ENCODE measurements at regions not wholly inside any gene's neighbourhood (a gene's known extent, or its start where the extent isn't known, plus 50 kb on each side); places are given as distances from the start of the nearest gene placed in this dataset.

GRCh38 chr22:19574247-19574646 lies 50.0 kb upstream of the CLDN5 start:
- Mint-ChIP-seq H3K27me3 (no peaks in the 10 kb centered on the region), H3K9me3 (no peaks in the 10 kb centered on the region), H3K36me3 (ENCODE audit: low read depth) (no peaks in the 10 kb centered on the region), H3K4me3 (no peak overlapping the region), H3K4me1 (ENCODE audit: low read depth) (peaks cover 34% of the 10 kb centered on the region), H3K27ac (no peak overlapping the region)
- no peak for DNase-seq

DNA sequence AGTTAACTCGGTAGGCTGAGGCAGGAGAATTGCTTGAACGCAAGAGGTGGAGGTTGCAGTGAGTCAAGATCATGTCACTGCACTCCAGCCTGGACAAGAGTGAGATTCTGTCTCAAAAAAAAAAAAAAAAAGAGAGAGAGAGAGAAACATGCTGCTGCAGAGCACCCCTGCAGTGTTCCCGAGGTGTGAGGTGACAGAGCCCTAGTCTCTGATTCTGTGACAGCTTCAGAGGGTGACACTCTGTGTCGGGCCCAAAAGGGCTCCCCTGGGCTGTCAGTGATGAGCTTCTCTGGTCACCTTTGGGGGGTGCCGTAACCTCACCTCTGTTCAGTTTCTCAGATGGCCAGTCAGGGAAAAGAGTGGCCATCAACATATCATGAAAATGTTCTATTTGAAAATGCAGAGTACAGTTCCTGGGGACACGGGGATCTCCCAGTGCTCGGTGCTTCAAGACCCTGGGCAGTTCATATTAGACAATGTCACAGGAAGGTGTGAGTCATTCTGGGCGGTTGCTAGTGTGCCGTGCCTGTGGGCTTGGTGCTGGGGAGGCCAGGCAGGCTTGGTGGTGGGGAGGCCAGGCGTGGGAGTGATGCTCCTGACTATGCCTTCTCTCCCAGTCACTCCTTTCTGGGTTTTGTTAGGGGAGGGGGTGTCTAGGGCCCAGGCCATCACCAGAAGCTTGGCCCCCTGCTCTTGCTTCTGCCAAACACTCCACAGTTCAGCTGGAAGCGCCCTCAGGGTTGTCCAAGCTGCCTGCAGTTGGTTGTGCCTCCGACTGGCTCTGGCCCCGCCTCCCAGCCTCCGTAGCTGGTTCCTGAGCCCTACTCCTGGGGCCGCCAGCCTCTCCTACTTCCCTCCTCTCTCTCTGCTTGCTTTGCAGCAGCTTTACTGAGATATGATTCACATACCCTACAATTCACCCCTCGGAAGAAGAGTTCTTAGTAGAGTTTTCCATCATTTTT lies 52.5 kb upstream of the CLDN5 start:
- DNase-seq = peak; percentile 75
- Mint-ChIP-seq H3K36me3 (ENCODE audit: low read depth) (no peaks in the 10 kb centered on the region), H3K27ac (peak overlapping the region; percentile 90), H3K9me3 (no peaks in the 10 kb centered on the region), H3K4me1 (ENCODE audit: low read depth) (peaks cover 48% of the 10 kb centered on the region), H3K4me3 (peak overlapping the region; percentile 46), H3K27me3 (no peaks in the 10 kb centered on the region)

DNA sequence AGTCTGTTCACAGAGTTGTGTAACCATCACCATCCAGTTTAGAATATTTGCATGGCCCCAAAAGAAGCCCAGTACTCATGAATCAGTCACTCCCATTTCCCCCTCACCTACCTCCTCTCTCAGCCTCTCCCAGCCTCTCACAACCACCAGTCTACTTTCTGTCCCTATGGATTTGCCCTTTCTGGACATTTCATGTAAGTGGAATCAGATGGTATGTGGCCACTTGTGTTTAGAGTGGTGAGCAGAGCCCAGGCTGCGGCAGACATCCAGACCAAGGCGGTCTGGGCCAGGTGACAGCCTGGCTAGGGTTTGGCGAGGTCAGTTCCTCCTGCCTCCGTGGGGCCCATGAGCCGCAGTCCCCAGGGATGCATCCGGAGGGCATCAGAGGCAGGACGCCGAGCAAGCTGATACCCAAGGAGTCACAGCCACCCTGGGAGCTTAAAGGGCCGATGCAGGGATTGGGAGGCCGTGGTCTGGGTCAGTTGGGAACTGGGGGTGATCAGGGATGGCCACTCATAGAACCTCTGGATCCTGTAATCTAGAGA lies 53.3 kb upstream of the CLDN5 start:
- H3K36me3 Mint-ChIP-seq (ENCODE audit: low read depth) = no peaks in the 10 kb centered on the region
- no peaks in the 10 kb centered on the region for H3K9me3 Mint-ChIP-seq
- peaks cover 48% of the 10 kb centered on the region for H3K4me1 Mint-ChIP-seq (ENCODE audit: low read depth)
- H3K27ac Mint-ChIP-seq = peak overlapping the region; percentile 90
- DNase-seq = no peak
- peak overlapping the region; percentile 46 for H3K4me3 Mint-ChIP-seq
- H3K27me3 Mint-ChIP-seq = no peaks in the 10 kb centered on the region

DNA sequence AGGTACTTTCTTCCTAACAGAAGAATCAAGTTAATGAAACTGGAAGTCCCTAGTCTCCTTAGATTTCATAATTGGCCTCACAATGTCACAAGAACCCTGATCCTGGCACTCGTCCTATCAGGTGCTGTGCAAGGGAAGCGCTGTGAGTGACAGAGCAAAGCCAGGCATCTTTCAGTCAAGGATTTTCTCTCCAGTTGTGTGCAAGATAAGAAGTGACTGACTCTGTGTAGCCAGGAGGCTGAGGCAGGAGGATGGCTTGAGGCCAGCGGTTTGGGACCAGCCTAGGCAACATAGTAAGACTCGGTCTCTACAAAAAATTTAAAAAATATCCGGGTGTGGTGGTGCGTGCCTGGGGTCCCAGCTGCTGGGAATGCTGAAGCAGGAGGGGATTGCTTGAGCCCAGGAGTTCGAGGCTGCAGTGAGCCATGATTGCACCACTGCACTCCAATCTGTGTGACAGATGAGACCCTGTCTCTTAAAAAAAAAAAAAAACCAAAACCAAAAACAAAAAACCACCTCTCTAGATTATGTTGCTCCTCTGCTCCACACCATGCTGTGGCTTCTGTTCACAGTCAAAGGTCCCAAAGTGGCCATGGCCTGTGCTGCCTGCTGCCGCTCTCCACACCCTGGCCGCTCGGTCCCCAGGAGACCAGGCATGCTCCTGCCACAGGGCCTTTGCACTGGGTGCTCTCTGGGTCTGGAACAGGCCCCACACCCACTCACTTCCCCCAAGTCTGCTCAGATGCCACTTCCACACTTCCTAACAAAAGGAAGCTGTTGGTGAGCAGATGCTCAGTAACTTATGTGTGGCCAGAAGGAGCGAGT lies 54.2 kb upstream of the CLDN5 start:
- no peaks in the 10 kb centered on the region for H3K9me3 Mint-ChIP-seq
- no peaks in the 10 kb centered on the region for H3K36me3 Mint-ChIP-seq (ENCODE audit: low read depth)
- peak overlapping the region; percentile 90 for H3K27ac Mint-ChIP-seq
- H3K27me3 Mint-ChIP-seq = no peaks in the 10 kb centered on the region
- H3K4me3 Mint-ChIP-seq = no peak overlapping the region
- no peak for DNase-seq
- peaks cover 48% of the 10 kb centered on the region for H3K4me1 Mint-ChIP-seq (ENCODE audit: low read depth)

DNA sequence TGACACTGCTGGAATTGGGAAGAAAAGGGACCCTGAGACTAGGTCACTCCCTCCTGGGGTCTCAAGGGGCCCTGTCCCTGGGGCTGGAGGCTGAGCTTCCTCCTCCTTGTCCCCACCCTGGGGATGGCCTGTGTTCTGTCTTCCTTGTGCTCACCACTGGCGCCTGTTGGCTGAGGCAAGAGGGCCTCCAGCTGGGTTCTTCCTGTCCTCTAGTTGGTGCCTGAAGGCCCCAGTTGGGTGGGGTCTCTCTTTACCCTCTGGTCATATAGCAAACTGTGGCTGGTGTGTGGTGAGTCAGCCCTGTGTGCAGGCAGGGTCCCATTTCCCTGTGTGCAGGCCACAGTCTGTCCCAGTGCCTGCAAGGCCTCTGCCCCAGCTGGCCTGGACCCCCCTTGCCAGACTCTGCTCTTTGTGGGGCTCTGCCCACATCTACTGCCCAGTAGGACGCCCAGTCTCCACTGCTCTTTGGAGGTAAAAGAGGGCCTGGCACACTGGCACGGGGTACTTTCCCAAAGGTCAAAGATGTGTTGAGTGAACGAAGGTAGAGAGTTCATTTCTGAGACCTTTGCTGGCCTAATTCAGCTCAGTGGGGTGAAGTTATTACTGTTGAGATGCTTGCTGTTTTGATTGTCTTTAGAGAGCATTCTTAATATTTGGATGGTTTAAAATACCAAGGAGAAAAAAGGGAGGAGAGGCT lies 55.1 kb upstream of the CLDN5 start:
- no peaks in the 10 kb centered on the region for H3K9me3 Mint-ChIP-seq
- DNase-seq = no peak
- H3K36me3 Mint-ChIP-seq (ENCODE audit: low read depth) = no peaks in the 10 kb centered on the region
- H3K4me1 Mint-ChIP-seq (ENCODE audit: low read depth) = peaks cover 48% of the 10 kb centered on the region
- H3K27me3 Mint-ChIP-seq = no peaks in the 10 kb centered on the region
- peak overlapping the region; percentile 90 for H3K27ac Mint-ChIP-seq
- H3K4me3 Mint-ChIP-seq = no peak overlapping the region

- H3K36me3 Mint-ChIP-seq (ENCODE audit: low read depth) = no peaks in the 10 kb centered on the region
Observed at GRCh38 chr22:19579880-19580279, 55.7 kb upstream of the CLDN5 start.

DNA sequence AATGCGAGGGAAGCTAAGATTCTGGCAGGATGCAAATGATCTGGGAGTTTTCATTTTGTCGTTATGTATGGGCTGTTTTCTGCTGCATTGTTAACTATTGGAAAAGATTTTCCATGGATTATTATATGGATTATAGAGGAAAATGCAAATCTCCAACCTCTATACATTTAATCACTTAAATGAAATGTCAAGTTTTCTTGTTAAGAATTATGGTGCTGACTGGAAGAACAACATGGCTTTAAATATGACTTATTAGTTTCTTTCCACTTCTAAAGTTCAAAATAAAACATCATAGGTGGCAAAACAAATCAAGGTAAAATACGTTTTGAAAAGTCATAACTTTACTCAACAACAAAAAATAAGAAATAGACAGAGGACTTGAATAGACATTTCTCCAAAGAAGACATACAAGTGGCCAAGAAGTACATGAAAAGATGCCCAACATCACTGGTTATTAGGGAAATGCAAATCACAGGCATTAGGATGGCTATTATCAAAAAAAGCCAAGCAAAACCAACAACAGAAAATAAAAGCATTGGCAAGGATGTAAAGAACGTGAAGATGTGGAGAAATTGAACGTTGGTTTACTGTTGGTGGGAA lies 56.2 kb upstream of the CLDN5 start:
- H3K4me3 Mint-ChIP-seq = no peak overlapping the region
- H3K9me3 Mint-ChIP-seq = no peaks in the 10 kb centered on the region
- H3K36me3 Mint-ChIP-seq (ENCODE audit: low read depth) = no peaks in the 10 kb centered on the region
- H3K4me1 Mint-ChIP-seq (ENCODE audit: low read depth) = peaks cover 48% of the 10 kb centered on the region
- H3K27ac Mint-ChIP-seq = no peak overlapping the region
- no peaks in the 10 kb centered on the region for H3K27me3 Mint-ChIP-seq
- no peak for DNase-seq

More at GRCh38 chr22:19579880-19580279, 55.7 kb upstream of the CLDN5 start:
- DNase-seq = peak; percentile 37
- Mint-ChIP-seq H3K4me3 (no peak overlapping the region), H3K9me3 (no peaks in the 10 kb centered on the region), H3K4me1 (ENCODE audit: low read depth) (peaks cover 48% of the 10 kb centered on the region), H3K27me3 (no peaks in the 10 kb centered on the region), H3K27ac (peak overlapping the region; percentile 90)

DNA sequence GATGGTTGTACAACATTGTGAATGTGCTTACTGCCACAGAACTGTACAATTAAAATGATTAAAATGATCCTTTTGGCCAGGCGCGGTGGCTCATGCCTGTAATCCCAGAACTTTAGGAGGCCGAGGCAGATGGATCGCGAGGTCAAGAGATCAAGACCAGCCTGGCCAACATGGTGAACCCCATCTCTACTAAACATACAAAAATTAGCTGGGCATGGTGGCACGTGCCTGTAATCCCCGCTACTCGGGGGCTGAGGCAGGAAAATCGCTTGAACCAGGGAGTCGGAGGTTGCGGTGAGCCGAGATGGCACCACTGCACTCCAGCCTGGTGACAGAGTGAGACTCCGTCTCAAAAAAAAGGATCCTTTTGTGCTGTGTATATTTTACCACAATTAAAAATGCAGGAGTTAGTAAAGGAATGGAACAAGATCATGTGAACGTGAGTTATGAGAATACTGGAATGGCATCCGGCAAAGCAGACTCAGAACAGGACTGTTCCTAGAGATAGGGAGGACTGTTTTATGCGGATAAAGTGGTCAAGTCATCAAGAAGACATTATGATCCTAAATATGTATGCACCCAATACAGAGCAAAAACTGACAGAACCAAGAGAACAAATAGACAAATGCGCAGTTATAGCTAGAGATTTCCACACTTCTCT lies 58.0 kb upstream of the CLDN5 start:
- H3K27me3 Mint-ChIP-seq = no peaks in the 10 kb centered on the region
- H3K27ac Mint-ChIP-seq = no peak overlapping the region
- H3K4me3 Mint-ChIP-seq = no peak overlapping the region
- no peak for DNase-seq
- no peaks in the 10 kb centered on the region for H3K9me3 Mint-ChIP-seq
- H3K36me3 Mint-ChIP-seq (ENCODE audit: low read depth) = no peaks in the 10 kb centered on the region
- H3K4me1 Mint-ChIP-seq (ENCODE audit: low read depth) = peaks cover 34% of the 10 kb centered on the region

GRCh38 chr22:19586922-19587684 lies 62.9 kb upstream of the CLDN5 start:
- no peak overlapping the region for H3K4me3 Mint-ChIP-seq
- no peak overlapping the region for H3K27ac Mint-ChIP-seq
- H3K4me1 Mint-ChIP-seq (ENCODE audit: low read depth) = no peaks in the 10 kb centered on the region

DNA sequence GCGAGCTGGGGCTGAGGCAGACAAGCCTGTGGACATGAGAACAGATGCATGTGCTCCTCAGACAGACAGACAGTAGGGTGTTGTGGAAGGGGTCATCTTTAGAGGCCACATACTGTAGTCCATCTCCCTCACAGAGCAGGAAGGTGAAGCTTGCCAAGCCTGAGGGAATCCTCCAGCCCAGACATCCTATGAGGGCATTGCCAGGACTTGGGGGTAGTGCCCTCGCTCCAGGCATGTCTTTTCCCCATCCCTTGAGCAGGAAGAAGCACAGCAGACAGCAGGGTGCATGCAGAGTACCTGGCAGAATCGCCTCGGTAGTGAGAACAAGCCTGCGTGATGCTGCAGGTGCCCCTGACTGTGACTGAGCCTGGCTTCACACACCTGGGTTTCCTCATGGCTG lies 66.5 kb upstream of the CLDN5 start:
- Mint-ChIP-seq H3K4me3 (no peak overlapping the region), H3K27ac (no peak overlapping the region), H3K36me3 (ENCODE audit: low read depth) (no peaks in the 10 kb centered on the region), H3K27me3 (no peaks in the 10 kb centered on the region), H3K4me1 (ENCODE audit: low read depth) (peaks cover 9% of the 10 kb centered on the region), H3K9me3 (no peaks in the 10 kb centered on the region)
- no peak for DNase-seq

More at GRCh38 chr22:19586922-19587684, 62.9 kb upstream of the CLDN5 start:
- no peak for DNase-seq
- Mint-ChIP-seq H3K27me3 (no peaks in the 10 kb centered on the region), H3K9me3 (no peaks in the 10 kb centered on the region), H3K36me3 (ENCODE audit: low read depth) (no peaks in the 10 kb centered on the region)

GRCh38 chr22:19591568-19591967 lies 67.4 kb upstream of the CLDN5 start:
- no peaks in the 10 kb centered on the region for H3K27me3 Mint-ChIP-seq
- no peak overlapping the region for H3K27ac Mint-ChIP-seq
- H3K36me3 Mint-ChIP-seq (ENCODE audit: low read depth) = no peaks in the 10 kb centered on the region
- peaks cover 13% of the 10 kb centered on the region for H3K4me1 Mint-ChIP-seq (ENCODE audit: low read depth)
- no peaks in the 10 kb centered on the region for H3K9me3 Mint-ChIP-seq
- H3K4me3 Mint-ChIP-seq = no peak overlapping the region
- no peak for DNase-seq

GRCh38 chr22:19592464-19592863 lies 68.3 kb upstream of the CLDN5 start:
- H3K27ac Mint-ChIP-seq = no peak overlapping the region
- no peak overlapping the region for H3K4me3 Mint-ChIP-seq
- H3K9me3 Mint-ChIP-seq = no peaks in the 10 kb centered on the region
- no peaks in the 10 kb centered on the region for H3K27me3 Mint-ChIP-seq
- no peak for DNase-seq
- H3K36me3 Mint-ChIP-seq (ENCODE audit: low read depth) = no peaks in the 10 kb centered on the region
- peaks cover 22% of the 10 kb centered on the region for H3K4me1 Mint-ChIP-seq (ENCODE audit: low read depth)

DNA sequence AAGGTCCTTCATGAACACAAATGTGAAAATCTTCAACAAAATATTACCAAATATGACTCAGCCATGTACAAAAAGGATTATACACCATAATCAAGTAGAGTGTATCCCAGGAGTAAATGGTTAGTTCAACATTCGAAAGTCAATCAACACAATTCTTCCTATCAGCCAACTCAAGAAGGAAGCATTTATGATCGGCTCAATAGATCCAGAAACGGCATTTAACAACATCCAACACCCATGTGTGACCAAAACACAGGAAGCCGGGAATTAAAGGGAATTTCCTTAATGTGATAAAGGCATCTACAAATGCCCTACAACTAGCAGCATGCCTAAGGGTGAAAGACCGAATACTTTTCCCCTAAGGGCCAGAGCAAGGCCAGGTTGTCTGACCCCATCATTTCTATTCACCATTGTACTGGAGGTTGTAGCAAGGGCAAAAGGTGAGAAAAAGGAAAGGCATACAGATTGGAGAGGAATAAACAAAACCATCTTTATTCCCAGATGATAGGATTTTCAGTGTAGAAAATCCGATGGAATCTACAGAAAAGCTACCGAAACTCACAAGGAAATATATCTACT lies 69.9 kb upstream of the CLDN5 start:
- Mint-ChIP-seq H3K9me3 (no peaks in the 10 kb centered on the region), H3K4me3 (no peak overlapping the region), H3K4me1 (ENCODE audit: low read depth) (peaks cover 38% of the 10 kb centered on the region), H3K27me3 (no peaks in the 10 kb centered on the region), H3K36me3 (ENCODE audit: low read depth) (no peaks in the 10 kb centered on the region), H3K27ac (no peak overlapping the region)
- DNase-seq = no peak
